GM12873 (cell line): ENCODE measurements at regions not wholly inside any gene's neighbourhood (a gene's known extent, or its start where the extent isn't known, plus 50 kb on each side); places are given as distances from the start of the nearest gene placed in this dataset.

ENCODE experiments used
- CTCF ChIP-seq: IDR thresholded peaks from 2 replicates; pipeline ENCODE4 v1.5.1; 2012; ENCODE audit warnings: low read depth, mild to moderate bottlenecking, moderate library complexity, low read length, control low read depth; ENCODE audit not compliant: insufficient read depth; ENCODE audit errors: missing control alignments

GRCh38 chr11:116179401-116179800 lies 593.4 kb downstream of the BUD13 start:
- no peak for TF ChIP-seq CTCF

- TF ChIP-seq CTCF: no peak
Observed at GRCh38 chr11:116177521-116178210, 595.1 kb downstream of the BUD13 start.

- TF ChIP-seq CTCF: no peak
Observed at GRCh38 chr11:116176484-116177005, 596.2 kb downstream of the BUD13 start.

- no peak for TF ChIP-seq CTCF
Observed at GRCh38 chr11:116175707-116176106, 597.1 kb downstream of the BUD13 start.

GRCh38 chr11:116173941-116174911 lies 598.6 kb downstream of the BUD13 start:
- TF ChIP-seq CTCF: no peak

GRCh38 chr11:116173506-116173905 lies 599.3 kb downstream of the BUD13 start:
- TF ChIP-seq CTCF: no peak

GRCh38 chr11:116172851-116173250 lies 599.9 kb downstream of the BUD13 start:
- no peak for TF ChIP-seq CTCF
